GM19238 (cell line): ENCODE measurements at regions not wholly inside any gene's neighbourhood (a gene's known extent, or its start where the extent isn't known, plus 50 kb on each side); places are given as distances from the start of the nearest gene placed in this dataset.

Experiments used
- DNase-seq: peaks from one replicate; pipeline ENCODE4 v3.0.0; 2011; ENCODE audit warnings: low spot score; ENCODE audit not compliant: insufficient read length

DNA sequence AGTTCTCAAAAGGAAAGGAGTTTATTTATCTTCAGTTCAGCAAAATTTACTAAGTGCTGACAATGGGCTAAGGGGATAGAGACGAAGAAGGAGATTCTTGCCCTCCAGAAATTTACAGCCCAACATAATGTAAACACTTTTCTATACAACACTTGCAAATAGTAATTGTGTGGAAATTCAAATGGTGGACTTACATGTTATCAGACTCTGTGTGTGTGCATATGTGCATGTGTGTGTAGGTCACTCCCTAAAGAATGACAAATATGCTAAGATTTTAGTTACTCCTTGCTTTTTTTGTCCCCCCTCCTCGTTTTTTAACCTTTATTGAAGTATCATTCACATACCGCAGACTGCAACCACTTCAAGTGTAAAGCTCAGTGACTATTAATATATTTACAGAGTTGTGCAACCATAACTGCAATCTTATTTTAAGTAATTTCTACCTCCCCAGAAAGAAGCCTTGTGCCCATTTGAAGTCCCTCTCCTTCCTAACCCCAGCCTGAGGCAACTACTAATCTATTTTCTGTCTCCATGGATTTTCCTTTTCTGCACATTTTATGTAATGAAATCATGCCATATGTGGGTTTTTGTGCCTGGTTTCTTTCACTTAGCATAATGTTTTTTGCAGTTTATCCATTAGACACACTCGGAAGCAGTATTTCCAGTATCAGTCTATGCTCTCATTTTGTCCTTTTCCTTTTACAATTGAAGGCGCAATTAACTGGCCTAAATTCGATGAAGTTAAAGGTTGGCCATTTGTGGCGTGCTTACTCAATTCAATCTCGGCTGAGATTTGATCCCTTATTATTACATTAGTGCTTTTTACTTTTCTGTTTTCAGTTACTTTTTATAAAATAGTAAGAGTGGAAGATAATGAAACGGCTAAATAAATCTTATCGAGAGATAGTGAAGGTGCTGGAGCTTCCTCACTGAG lies 318.4 kb downstream of the HAPSTR1 start:
- no peak for DNase-seq

DNA sequence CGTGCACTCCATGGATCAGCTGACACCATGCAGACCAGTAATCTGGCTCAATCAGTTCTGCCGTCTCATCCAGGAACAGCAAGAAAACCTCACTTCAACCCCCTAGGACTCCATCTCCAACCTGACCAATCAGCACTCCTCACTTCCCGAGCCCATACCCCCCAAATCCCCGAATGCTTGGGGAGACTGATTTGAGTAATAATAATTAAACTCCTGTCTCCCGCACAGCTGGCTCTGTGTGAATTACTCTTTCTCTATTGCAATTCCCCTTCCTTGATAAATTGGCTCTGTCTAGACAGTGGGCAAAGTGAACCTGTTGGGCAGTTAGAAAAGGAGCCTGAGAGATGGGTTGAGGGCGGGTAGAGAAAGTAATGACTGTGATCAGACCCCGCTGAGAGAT lies 320.0 kb downstream of the HAPSTR1 start:
- DNase-seq: no peak

DNA sequence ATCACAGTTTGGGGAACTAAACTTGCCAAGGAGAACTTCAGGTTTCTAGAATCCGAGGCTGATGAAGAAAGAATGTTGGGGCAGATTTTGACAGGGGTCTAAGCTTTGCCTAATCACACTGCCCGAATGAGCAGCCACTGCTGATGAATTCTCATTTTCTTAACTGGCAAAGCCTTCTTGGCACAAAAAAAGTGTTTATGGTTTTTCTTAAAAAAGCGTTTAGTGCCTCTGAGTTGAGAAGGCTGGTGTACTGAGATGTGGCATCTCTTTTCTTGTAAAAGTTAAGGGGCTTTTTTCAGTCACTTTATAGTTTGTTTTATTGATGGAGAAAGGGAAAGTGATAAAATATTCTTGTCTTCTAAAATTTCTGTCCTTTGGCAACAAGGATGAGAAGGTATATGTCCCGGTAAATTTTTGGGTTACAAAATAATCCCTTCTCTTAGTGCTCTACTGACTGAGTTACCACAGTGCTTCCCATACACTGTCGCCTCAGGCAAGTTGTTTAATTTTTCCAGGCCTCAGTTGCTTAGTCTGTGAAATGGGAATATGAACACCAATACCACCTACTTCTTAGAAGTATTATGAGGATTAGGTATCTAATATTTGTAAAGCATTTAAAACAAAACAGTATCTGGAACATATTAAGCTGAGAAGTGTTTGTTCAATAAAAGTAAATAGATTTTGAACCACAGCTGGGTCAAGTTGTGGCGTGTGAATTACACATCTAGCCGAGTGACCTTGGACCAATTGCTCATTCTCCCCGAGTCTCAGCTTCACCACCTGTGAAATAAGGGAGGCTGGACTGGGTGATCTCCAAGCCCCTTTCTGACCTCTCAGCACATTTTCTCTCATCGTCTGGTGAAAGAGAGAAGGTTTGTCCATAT lies 320.8 kb downstream of the HAPSTR1 start:
- DNase-seq: no peak

DNA sequence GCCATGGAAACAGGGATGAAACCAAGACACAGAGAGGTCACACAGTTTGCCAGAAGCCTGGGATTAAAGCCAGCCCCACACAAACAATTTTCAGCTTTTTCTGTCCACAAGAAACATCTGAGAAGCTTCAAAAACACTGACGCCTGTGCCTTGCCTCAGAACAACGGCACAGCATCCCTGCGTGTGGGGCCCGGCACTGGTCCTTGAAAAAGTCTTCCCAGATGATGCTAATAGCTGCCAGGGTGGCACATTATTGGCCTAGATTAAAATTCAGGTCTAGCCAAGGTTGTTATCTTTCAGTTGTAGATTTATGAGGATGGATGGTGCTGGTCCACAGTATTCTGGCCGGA lies 321.4 kb downstream of the HAPSTR1 start:
- no peak for DNase-seq

DNA sequence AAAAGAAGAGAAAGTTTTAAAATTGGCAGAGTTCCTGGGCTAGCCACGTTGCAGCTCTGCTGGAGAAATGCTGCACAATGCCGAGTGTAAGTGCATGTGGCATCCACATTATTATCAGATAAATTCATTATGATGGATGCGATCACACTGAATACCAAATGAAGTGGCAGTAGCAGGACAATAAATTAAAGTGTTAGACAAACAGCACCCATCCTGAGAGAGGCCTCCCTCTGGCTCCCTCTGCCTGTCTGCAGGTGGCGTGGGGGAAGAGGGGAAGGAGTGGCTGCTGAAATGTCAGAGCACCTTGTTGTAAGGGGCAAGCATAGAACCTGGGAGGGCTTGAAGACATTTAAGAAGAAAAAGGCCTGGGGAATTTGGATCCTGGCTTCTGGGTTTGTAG lies 324.1 kb downstream of the HAPSTR1 start:
- DNase-seq: no peak

DNA sequence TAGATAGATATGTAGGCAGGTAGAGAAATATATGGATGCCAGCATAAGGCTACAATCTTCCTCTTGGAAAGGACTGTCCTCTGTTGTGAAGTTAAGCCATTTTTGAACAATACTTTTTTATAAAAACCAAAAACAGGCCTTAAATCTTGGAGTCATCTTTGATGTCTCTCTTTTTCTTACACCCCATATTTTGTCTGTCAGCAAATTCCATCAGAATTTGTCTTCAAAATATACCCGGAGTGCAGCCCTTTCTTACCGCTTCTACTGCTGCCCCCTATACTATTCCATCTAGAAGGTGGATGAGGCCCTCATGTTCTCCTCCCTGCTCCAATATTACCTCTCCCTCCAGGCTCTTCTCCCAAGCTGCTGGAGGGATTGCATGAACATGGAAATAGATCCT lies 326.5 kb downstream of the HAPSTR1 start:
- DNase-seq: no peak

DNA sequence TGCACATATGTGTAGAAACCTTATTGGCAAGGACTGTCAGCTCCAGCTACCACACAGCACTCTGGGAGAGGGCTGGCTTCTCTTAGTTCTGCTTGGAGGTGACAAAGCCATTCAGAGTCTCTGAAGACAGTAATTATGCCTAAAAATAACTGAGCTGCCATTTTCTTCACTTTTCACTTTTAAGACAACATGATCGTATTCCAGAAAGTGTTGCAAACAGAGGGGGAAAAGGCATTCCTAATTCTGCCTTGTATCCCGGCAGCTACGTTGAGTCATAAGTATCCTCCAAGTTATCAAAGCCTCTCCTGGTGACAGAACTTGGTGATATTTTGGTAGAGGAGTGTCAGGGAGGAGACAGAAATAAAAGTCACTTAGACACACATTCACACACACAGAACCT lies 327.7 kb downstream of the HAPSTR1 start:
- no peak for DNase-seq

DNA sequence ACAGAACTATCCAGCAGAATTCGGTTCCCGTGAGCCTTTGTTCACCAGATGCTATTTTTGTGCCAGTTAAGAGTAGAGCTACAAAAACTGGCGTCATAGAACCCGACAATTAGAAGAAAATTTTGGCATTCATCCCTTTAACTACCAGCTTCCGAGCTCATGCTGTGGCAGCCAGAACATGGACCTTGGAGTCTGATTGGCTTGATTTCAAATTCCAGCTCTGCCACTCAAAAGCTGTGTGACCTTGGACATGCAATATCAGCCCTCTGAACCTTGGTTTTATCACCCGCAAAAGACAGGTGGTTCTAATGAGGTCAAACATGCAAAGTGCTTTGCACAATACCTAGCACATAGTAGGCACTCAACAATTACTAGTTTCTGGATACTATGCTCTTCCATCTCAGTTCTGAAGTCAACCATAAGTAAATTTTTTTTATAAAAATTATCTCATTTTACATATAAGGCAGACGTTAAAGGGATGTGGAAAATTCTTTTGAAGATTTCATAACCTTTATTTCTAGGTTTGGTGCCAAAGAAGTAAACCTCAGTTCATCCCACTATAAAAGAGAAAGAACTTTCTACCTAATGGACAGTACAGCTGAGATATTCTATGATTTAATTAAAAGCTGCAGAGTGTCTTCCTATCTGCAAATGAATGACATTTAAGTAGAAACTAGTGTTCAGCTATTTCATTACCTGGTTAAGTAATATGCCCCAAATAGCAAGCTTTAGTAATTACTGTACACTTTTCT lies 331.5 kb downstream of the HAPSTR1 start:
- DNase-seq: no peak

DNA sequence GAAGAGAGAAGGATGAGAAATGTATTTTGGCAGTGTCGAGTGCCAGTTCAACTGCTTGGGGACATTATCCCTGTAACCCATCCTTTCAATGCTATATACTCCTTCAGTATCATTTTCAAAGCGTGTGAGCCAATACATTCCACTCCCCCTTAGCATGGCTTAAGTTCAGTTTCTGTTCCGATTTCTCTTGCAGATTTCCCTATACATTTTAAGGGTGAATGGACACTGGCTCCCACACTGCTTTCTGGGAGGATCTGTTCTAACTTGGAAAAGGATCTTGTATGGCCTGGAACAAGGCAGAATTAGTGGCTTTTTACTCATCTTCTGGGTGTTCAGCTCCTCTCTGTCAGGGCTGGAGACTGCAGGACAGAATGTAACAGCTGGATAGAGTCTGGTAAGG lies 333.8 kb downstream of the HAPSTR1 start:
- no peak for DNase-seq

DNA sequence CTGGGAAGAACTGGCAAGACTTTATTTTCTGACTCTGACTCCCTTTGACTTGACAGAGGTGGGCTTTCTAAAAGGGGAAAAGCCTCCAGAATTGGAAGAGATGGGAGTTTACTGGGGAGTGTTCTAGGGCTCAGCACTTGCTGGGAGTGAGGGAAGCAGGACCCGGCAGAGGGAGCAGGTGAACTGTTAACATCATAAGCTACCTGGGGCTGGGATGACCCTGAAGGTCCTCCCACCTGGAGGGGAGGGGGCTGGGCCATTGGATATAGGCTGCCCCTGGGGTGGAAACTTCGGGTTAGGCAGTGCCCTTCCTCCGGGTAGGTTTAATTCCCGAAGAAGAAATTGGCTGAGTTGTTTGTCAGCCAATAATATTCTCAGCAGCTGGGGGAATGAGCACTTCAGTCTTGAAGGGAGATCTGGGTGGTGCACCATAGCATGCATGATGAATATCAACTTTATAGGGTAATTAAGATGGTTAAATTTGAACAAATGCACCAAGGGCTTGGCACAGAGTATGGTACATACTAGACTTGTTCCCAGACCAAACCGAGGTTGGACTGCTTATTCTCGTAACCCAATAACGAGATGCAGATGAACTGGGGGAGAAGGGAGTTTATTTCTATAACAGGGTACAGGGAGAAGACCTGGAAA lies 337.0 kb downstream of the HAPSTR1 start:
- no peak for DNase-seq

DNA sequence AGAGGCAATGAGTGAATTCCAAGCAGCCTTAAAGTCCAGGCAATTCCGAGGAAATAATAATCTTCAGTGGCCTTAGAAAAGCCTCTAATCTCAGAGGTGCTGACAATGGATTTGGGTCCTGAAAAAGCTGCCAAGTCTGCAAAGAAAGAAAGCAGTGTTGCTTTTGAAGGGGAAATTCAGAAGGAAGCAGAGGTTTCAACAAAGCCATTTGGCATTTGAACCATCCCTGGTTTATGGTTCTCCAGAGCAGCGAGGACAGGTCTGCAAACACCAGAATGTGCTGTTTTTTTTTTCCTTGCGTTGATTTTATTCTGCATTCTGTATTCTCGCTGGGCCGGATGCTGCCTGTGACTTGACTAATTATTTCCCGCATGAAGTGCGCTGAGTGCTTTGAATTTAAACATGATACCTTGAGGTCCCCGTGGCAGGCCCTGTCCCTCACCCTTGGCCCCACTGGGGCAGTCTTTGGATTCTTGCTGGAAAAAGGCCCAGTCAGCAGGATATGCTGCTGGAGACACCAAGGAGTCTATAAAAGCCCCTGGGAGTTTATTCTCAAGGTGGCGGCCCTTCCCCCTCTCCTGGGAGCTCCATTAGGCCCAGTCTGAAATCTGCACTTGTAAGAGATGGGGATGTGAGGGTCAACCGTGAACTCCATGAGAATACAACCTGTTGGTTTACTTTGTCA lies 338.3 kb downstream of the HAPSTR1 start:
- DNase-seq: no peak

DNA sequence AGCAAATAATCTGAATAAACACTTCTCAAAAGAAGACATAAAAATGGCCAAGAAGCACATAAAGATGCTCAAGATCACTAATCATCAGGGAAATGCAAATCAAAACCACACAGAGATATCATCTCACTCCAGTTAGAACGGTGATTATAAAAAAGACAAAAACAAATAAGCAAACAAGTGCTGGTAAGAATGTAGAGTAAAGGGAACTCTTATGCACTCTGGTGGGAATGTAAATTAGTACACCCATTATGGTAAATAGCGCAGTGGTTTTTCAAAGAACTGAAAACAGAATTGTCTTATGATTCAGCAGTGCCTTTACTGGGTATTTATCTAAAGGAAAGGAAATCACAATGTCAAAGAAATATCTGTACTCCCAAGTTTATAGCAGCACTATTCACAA lies 343.2 kb downstream of the HAPSTR1 start:
- no peak for DNase-seq

DNA sequence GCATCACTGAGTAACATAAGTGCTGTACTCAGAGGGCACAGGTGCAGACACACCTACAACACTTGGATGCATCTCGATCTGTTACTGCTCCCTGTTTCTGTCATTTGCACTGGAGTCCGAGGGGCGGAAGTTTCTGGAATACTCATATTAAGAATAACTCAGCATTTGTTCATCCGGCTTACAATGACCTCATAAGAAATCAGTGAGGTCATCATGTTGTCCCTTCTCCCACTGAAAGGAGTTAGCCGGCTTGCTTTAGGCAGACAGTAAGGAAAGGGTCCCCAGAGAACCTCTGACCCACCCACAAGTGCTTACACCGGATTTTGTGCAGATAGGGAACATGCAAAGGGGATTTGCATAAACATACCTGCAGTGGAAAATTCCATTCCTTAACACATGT lies 344.7 kb downstream of the HAPSTR1 start:
- DNase-seq: no peak

DNA sequence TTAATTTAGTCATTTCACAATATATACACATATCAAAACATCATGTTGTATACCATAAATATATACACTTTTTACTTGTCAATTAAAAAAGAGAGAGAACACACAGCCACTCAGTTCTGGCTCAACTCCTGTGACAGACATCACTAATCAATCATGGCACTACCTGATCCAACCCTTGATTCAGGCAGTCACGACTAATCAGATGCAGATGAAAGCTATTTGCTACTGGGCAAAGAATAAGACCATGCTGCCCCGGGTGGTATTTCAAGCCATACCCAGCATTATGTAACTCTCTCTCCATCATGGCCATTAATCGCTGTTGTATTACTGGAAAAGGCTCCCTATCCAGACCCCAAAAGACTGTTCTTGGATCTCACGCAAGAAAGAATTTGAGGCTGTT lies 345.7 kb downstream of the HAPSTR1 start:
- DNase-seq: no peak

DNA sequence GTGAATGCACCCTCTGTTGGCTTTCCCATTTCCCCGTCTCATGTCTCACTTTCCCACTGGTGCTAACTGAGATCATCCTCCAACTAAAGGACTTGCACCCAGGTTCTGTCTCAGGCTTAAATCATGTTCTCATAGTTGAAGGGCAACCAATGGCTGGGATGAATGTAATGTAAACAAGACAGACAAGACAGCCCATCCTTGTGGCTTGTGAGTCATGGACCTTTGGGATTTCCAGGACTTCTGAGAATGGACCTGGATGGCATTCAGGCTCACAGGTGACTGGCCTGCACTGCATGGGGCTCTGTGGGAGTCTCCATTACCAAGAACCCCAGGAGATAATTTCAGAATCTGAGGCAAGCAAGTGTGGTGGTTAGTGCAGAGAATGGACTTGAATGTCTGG lies 347.5 kb downstream of the HAPSTR1 start:
- no peak for DNase-seq

DNA sequence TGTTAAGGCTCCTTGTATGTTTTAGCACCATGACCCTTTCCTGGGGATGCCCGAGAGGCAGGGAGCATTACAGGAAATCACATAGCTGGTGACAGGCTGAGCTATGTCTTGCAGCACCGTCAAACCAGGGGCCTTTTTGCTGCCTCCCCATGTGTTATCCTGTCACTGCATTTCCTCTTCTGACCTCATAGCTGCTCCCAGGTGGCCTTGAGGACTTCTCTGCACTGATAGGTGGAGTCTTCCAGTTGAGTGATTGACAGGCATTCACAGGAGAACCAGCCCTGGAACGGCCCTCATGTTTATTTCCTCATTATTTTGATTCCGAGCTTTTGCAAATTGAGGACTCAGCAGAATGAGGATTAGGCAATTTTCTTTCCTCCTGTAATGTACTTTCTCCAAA lies 349.6 kb downstream of the HAPSTR1 start:
- no peak for DNase-seq

DNA sequence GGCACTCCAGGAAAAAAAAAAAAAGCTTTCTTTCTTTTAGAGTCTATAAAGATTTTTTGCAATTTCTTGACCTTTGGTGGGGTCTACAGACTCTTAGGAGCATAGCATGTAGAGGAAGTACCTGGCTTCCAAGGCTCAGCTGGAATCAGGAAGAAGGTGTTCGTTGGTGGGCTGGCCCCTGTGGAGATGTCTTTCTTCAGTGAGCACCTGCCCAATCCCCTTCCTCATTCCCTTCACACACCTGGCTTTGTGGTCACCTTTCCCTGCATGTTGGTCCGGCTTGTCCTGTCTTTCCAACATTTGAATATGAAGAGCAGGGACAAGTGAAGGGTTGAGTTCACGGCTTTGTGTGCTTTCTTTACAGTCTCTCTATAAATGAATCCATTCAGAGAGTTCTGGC lies 352.4 kb downstream of the HAPSTR1 start:
- no peak for DNase-seq

DNA sequence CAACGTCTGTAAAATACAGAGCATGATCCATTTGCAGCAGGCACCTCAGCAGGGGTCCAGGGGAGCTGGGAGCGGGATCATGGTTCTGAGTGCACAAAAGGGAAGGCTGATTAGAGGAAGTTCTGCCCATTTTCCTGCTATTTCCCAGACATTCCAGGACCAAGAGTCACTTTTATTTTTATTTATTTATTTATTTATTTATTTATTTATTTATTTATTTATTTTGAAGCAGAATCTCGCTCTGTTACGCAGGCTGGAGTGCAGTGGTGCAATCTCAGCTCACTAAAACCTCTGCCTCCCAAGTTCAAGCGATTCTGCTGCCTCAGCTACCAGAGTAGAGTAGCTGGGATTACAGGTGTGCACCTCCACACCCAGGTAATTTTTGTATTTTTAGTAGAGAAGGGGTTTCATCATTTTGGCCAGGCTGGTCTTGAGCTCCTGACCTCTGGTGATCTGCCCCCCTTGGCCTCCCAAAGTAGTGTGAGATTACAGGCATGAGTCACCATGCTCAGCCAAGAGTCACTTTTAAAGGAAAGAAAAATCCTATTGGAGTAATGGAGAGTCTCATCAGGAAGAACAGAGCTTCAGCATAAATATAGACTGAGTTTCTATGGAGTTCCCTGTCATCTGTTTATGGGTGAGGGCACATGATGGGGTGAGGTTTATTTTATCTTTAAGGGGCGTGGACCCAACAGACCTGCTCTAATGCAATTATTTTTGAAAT lies 355.2 kb downstream of the HAPSTR1 start:
- DNase-seq: no peak

DNA sequence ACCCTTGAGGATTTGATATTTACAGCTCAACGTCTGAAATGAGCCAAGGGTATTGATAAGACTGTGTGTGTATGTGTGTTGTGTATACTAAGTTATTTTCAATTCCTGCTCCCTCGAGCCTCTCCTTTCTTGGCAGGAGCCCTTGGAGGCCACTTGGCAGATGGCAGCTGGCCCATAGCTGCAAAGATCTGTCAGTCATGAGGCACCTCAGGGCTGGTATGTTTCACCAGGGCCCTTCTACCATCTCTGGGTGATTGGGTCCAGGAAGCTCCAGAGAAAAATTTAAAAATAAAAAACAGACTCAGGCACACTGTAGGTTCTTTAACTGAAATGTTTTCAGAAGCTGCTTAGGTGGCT lies 355.7 kb downstream of the HAPSTR1 start:
- DNase-seq: no peak

DNA sequence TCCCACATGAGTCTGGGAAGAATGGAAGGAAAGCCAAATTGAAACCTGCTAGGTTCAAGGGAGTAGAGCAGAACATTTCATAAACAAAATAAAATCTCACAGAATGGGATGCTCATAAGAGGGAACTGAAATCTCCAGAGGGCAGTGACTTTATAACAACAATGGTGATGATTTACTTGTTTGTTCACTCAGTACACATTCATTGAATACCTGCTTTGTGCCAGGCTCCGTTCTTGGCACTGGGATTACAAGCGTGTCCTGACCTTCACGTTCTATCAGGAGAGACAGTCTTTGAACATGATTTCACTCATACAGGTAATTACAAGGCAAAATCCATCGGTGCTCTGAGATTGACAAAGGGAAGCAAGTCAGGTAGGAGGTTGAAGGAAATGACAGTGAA lies 356.3 kb downstream of the HAPSTR1 start:
- DNase-seq: no peak
